ENCODE measurements at regions not wholly inside any gene's neighbourhood (a gene's known extent, or its start where the extent isn't known, plus 50 kb on each side); places are given as distances from the start of the nearest gene placed in this dataset.

DNA sequence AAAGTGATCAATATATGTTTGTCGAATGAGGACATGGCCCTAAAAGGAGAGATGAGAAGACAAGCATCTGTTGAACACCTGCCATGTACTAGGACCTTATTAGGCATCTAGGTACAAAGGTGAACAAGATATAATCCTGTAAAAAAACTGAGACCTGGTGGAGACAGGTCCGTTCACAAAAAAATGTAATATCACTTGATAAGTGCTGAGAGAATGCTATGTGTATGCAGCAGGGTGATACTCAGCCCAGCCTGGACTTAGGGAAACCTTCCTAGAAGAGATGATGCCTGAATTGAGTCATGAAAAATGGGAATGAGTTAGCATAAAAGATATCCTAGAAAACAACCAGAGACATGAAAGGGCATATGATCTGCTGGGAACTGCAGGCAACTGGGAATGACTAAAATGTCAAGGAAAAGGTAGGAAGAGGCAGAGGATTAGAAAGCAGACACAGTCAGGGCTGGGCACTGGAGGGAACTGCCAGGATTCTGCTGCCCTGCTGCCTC lies 108.5 kb downstream of the ADRB2 start:
- no peak overlapping the region for H3K56ac ChIP-seq (replicated peaks; ENCODE audit: insufficient read length, low read depth, low read length)
- H2AFZ ChIP-seq (ENCODE audit: low read length) = no peak overlapping the region
- peak overlapping the region; percentile 25; the same call in 1 of the 2 replicates for H4K8ac ChIP-seq (ENCODE audit: extremely low read depth, insufficient read depth, low read length)
- no peak overlapping the region for H3K4ac ChIP-seq (replicated peaks; ENCODE audit: insufficient read length, low read depth, low read length)
- H3K4me2 ChIP-seq (ENCODE audit: insufficient read depth in 1 of 2, low read depth in 2 of 2, low read length in 2 of 2) = no peak overlapping the region
- no peak for TF ChIP-seq RBBP5 (IDR thresholded peaks at IDR 0.05; ENCODE audit: borderline replicate concordance, low read depth, low read length)
- no peak for TF ChIP-seq CBX8 (IDR thresholded peaks at IDR 0.05; ENCODE audit: borderline replicate concordance, low read depth, low read length)
- no peak for TF ChIP-seq POU5F1 (IDR thresholded peaks at IDR 0.05; ENCODE audit: low read depth, low read length)
- TF ChIP-seq TCF12 (IDR thresholded peaks at IDR 0.05; ENCODE audit: low read depth, low read length) = no peak
- TF ChIP-seq YY1 (IDR thresholded peaks at IDR 0.05; ENCODE audit: low read depth, low read length) = no peak
- TF ChIP-seq NANOG (IDR thresholded peaks at IDR 0.05; ENCODE audit: insufficient read depth, low read depth, low read length, poor library complexity, severe bottlenecking) = no peak
- no peak for TF ChIP-seq JUN (IDR thresholded peaks at IDR 0.05; ENCODE audit: low read depth, low read length)
- no peak for TF ChIP-seq SIX5 (IDR thresholded peaks at IDR 0.05; ENCODE audit: low read depth, low read length)
- TF ChIP-seq NRF1 (IDR thresholded peaks at IDR 0.05; ENCODE audit: low read depth, low read length) = no peak
- TF ChIP-seq BACH1 (IDR thresholded peaks at IDR 0.05; ENCODE audit: low read length) = no peak
- no peak for TF ChIP-seq KDM1A (IDR thresholded peaks at IDR 0.05; ENCODE audit: borderline replicate concordance, low read length)
- no peak for TF ChIP-seq POLR2A (IDR thresholded peaks at IDR 0.05; ENCODE audit: control extremely low read depth in 1 of 2, low read depth in 2 of 2, low read length in 2 of 2)
- no peak for TF ChIP-seq POLR2AphosphoS5 (IDR thresholded peaks at IDR 0.05; ENCODE audit: low read depth, low read length)
- TF ChIP-seq CHD2 (IDR thresholded peaks at IDR 0.05; ENCODE audit: low read length) = no peak
- no peak for TF ChIP-seq TAF1 (IDR thresholded peaks at IDR 0.05; ENCODE audit: low read depth, low read length)
- 80% methylated on average over 2 of the region's 2 CpGs; no CpG with 5 or more reads in 1 of the 2 experiments for WGBS, 2 experiments (ENCODE audit: extremely low coverage in 1 of 2, insufficient coverage in 1 of 2, insufficient read length in 1 of 2, insufficient replicate concordance in 2 of 2, low coverage in 1 of 2, low lambda C conversion rate in 2 of 2, missing lambda C conversion rate in 1 of 2)
- no peak overlapping the region for H2BK5ac ChIP-seq (ENCODE audit: low read depth, low read length)
- H3K9me3 ChIP-seq (ENCODE audit: insufficient read depth in 2 of 2, low read depth in 1 of 2, low read length in 1 of 2) = no peaks in the 10 kb centered on the region
- H3K4me3 ChIP-seq (ENCODE audit: extremely low read depth in 1 of 4, insufficient read depth in 2 of 4, low read depth in 3 of 4, low read length in 4 of 4) = no peak overlapping the region
- no peak overlapping the region for H4K5ac ChIP-seq (ENCODE audit: insufficient read length, low read depth, low read length)
- H3K27ac ChIP-seq (ENCODE audit: low read depth, low read length) = no peak overlapping the region
- DNase-seq (ENCODE audit: low read depth in 1 of 2, low spot score in 2 of 2) = peak in 1 of 2 experiments; percentile 1
- ChIA-PET POLR2A (ENCODE audit: partially characterized antibody) (no interaction called here), CTCF (ENCODE audit: partially characterized antibody) (no interaction called here)
- no peaks in the 10 kb centered on the region for H3K36me3 ChIP-seq (ENCODE audit: control insufficient read depth in 2 of 4, insufficient read depth in 4 of 4, low read length in 3 of 4)
- no peak overlapping the region for H2BK20ac ChIP-seq (ENCODE audit: low read length)
- H2BK12ac ChIP-seq (ENCODE audit: low read depth, low read length) = no peak overlapping the region
- H4K20me1 ChIP-seq (replicated peaks in 1 of 2; ENCODE audit: control insufficient read depth in 1 of 2, insufficient read depth in 2 of 2, low read length in 2 of 2) = no peaks in the 10 kb centered on the region
- H3K79me2 ChIP-seq (ENCODE audit: control insufficient read depth in 1 of 2, insufficient read depth in 2 of 2, low read length in 2 of 2) = no peaks in the 10 kb centered on the region
- no peak overlapping the region for H3K14ac ChIP-seq (ENCODE audit: insufficient read length)
- no peak overlapping the region for H2AK5ac ChIP-seq (ENCODE audit: low read depth, low read length)
- H3K27me3 ChIP-seq (replicated peaks in 1 of 4; ENCODE audit: control insufficient read depth in 3 of 4, extremely low read depth in 1 of 4, insufficient read depth in 3 of 4, low read length in 3 of 4) = no peaks in the 10 kb centered on the region
- no peak for FAIRE-seq
- H3K18ac ChIP-seq (ENCODE audit: extremely low read depth, low read length) = no peak overlapping the region
- H3K4me1 ChIP-seq (replicated peaks in 1 of 4; ENCODE audit: control insufficient read depth in 3 of 4, insufficient read depth in 4 of 4, low read length in 3 of 4) = no peaks in the 10 kb centered on the region; a peak in 1 of 7 replicates
- H3K23me2 ChIP-seq (ENCODE audit: low read depth, low read length) = no peaks in the 10 kb centered on the region; the same call in 1 of the 2 replicates
- no peak overlapping the region for H4K91ac ChIP-seq (replicated peaks; ENCODE audit: insufficient read length, low read length)
- H3K79me1 ChIP-seq (ENCODE audit: low read depth, low read length) = no peaks in the 10 kb centered on the region
- no peak overlapping the region for H3K9ac ChIP-seq (replicated peaks in 1 of 4; ENCODE audit: extremely low read depth in 1 of 4, low read depth in 3 of 4, low read length in 3 of 4)
- H3K23ac ChIP-seq (ENCODE audit: insufficient read length) = no peak overlapping the region
- H2BK120ac ChIP-seq (replicated peaks; ENCODE audit: low read depth, low read length) = no peak overlapping the region
- H2BK15ac ChIP-seq (ENCODE audit: low read length) = no peak overlapping the region

Measured in H1 (cell line).